H1 (cell line): ENCODE measurements at regions not wholly inside any gene's neighbourhood (a gene's known extent, or its start where the extent isn't known, plus 50 kb on each side); places are given as distances from the start of the nearest gene placed in this dataset.

Experiments
- ATF3 ChIP-seq: IDR thresholded peaks from 2 replicates; pipeline ENCODE4 v1.6.1; 2011; ENCODE audit warnings: low read depth, mild to moderate bottlenecking, low read length; ENCODE audit not compliant: insufficient read depth
- CBX8 ChIP-seq: fragments of 300-800, 300-1000 bp; sonication (generic); IDR thresholded peaks from 2 replicates; pipeline ENCODE4 v1.7.1; 2016; ENCODE audit warnings: low read depth, low read length, borderline replicate concordance
- FOSL1 ChIP-seq: IDR thresholded peaks from 2 replicates; pipeline ENCODE4 v1.6.1; 2011; ENCODE audit warnings: mild to moderate bottlenecking, low read depth, low read length, moderate library complexity; ENCODE audit not compliant: insufficient read depth
- KDM5A ChIP-seq: fragments of 200-600 bp; IDR thresholded peaks from 2 replicates; pipeline ENCODE4 v1.7.1; 2012; ENCODE audit warnings: mild to moderate bottlenecking, low read length, inconsistent platforms, mixed read lengths
- NANOG ChIP-seq: IDR thresholded peaks from 2 replicates; pipeline ENCODE4 v1.6.1; 2011; ENCODE audit warnings: low read length, low read depth, mild to moderate bottlenecking, inconsistent platforms; ENCODE audit not compliant: insufficient read depth, poor library complexity, severe bottlenecking
- POLR2AphosphoS5 ChIP-seq: IDR thresholded peaks from 2 replicates; pipeline ENCODE4 v1.6.1; 2011; ENCODE audit warnings: low read depth, low read length
- SIN3A ChIP-seq, 2 experiments: IDR thresholded peaks in 1 of 2; conservative IDR thresholded peaks in 1 of 2; 2 replicates each; pipeline ENCODE4 v1.6.1; 2011 to 2012; ENCODE audit warnings: low read length in 2 of 2, improper control_type of control experiment in 1 of 2, low read depth in 1 of 2, mild to moderate bottlenecking in 1 of 2
- SIRT6 ChIP-seq: IDR thresholded peaks from one replicate; pipeline ENCODE4 v1.7.1; 2012; ENCODE audit warnings: low read length, inconsistent platforms
- YY1 ChIP-seq: IDR thresholded peaks from 2 replicates; pipeline ENCODE4 v1.6.1; 2011; ENCODE audit warnings: low read depth, mild to moderate bottlenecking, low read length
- TF ChIP-seq, protein P1 (sequence below): fragments of 300-600 bp; sonication (generic); IDR thresholded peaks from 2 replicates; pipeline ENCODE4 v1.7.1; 2012; ENCODE audit warnings: low read length, moderate library complexity, mild to moderate bottlenecking, inconsistent platforms; ENCODE audit not compliant: insufficient replicate concordance

- TF ChIP-seq, protein P1, sequence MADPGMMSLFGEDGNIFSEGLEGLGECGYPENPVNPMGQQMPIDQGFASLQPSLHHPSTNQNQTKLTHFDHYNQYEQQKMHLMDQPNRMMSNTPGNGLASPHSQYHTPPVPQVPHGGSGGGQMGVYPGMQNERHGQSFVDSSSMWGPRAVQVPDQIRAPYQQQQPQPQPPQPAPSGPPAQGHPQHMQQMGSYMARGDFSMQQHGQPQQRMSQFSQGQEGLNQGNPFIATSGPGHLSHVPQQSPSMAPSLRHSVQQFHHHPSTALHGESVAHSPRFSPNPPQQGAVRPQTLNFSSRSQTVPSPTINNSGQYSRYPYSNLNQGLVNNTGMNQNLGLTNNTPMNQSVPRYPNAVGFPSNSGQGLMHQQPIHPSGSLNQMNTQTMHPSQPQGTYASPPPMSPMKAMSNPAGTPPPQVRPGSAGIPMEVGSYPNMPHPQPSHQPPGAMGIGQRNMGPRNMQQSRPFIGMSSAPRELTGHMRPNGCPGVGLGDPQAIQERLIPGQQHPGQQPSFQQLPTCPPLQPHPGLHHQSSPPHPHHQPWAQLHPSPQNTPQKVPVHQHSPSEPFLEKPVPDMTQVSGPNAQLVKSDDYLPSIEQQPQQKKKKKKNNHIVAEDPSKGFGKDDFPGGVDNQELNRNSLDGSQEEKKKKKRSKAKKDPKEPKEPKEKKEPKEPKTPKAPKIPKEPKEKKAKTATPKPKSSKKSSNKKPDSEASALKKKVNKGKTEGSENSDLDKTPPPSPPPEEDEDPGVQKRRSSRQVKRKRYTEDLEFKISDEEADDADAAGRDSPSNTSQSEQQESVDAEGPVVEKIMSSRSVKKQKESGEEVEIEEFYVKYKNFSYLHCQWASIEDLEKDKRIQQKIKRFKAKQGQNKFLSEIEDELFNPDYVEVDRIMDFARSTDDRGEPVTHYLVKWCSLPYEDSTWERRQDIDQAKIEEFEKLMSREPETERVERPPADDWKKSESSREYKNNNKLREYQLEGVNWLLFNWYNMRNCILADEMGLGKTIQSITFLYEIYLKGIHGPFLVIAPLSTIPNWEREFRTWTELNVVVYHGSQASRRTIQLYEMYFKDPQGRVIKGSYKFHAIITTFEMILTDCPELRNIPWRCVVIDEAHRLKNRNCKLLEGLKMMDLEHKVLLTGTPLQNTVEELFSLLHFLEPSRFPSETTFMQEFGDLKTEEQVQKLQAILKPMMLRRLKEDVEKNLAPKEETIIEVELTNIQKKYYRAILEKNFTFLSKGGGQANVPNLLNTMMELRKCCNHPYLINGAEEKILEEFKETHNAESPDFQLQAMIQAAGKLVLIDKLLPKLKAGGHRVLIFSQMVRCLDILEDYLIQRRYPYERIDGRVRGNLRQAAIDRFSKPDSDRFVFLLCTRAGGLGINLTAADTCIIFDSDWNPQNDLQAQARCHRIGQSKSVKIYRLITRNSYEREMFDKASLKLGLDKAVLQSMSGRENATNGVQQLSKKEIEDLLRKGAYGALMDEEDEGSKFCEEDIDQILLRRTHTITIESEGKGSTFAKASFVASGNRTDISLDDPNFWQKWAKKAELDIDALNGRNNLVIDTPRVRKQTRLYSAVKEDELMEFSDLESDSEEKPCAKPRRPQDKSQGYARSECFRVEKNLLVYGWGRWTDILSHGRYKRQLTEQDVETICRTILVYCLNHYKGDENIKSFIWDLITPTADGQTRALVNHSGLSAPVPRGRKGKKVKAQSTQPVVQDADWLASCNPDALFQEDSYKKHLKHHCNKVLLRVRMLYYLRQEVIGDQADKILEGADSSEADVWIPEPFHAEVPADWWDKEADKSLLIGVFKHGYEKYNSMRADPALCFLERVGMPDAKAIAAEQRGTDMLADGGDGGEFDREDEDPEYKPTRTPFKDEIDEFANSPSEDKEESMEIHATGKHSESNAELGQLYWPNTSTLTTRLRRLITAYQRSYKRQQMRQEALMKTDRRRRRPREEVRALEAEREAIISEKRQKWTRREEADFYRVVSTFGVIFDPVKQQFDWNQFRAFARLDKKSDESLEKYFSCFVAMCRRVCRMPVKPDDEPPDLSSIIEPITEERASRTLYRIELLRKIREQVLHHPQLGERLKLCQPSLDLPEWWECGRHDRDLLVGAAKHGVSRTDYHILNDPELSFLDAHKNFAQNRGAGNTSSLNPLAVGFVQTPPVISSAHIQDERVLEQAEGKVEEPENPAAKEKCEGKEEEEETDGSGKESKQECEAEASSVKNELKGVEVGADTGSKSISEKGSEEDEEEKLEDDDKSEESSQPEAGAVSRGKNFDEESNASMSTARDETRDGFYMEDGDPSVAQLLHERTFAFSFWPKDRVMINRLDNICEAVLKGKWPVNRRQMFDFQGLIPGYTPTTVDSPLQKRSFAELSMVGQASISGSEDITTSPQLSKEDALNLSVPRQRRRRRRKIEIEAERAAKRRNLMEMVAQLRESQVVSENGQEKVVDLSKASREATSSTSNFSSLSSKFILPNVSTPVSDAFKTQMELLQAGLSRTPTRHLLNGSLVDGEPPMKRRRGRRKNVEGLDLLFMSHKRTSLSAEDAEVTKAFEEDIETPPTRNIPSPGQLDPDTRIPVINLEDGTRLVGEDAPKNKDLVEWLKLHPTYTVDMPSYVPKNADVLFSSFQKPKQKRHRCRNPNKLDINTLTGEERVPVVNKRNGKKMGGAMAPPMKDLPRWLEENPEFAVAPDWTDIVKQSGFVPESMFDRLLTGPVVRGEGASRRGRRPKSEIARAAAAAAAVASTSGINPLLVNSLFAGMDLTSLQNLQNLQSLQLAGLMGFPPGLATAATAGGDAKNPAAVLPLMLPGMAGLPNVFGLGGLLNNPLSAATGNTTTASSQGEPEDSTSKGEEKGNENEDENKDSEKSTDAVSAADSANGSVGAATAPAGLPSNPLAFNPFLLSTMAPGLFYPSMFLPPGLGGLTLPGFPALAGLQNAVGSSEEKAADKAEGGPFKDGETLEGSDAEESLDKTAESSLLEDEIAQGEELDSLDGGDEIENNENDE: no peak
- TF ChIP-seq ATF3 (no peak), CBX8 (no peak), SIN3A (conservative IDR thresholded peaks at IDR 0.05 in 1 of 2, IDR thresholded peaks at IDR 0.05 in 1 of 2; ENCODE audit: low read depth in 1 of 2, low read length in 2 of 2) (no peak), FOSL1 (no peak), KDM5A (no peak), POLR2AphosphoS5 (no peak), NANOG (no peak), YY1 (no peak), SIRT6 (no peak)
These were observed 264.8 kb downstream of the GASK1B start (continued) for GRCh38 chr4:157908031-157908430.
